ENCODE measurements at regions not wholly inside any gene's neighbourhood (a gene's known extent, or its start where the extent isn't known, plus 50 kb on each side); places are given as distances from the start of the nearest gene placed in this dataset.

DNA sequence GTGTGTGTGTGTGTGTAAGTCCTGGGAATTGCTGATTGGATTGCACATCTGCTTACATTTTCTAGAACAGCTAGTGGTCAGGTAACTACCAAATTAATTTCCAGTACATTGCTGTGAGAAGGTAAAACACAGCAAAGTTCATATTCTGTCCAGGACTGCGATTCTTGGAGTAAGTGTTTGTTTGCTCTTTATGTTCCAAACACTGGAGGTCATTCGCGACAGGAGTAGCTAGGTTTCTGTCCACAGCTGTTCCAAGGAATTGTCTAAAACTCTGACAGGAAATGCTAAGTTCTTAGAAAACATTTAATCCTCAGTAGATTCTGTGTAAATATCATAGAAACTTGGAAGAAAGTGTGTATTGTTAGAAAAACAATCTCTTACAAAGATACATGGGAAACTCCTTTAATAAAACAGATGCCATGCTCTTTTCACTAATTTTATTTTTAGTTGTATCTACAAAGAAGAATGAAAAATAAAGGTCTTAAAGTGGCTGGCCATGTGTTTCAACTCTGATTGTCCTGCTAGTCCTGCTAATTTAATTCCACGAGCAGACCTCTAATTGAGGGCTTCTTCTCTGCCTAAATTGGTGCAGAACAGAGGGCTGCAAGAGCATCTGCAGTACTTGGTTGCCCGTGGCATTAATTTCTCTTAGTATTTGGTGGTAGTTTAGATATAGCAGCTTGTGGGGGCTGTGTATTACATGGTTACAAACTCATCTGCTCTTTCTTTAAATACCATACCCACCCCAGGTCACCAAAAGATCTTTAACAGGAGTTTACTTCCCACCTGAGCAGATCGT is 464.5 kb downstream of the RASEF start:
- no peak for DNase-seq

DNA sequence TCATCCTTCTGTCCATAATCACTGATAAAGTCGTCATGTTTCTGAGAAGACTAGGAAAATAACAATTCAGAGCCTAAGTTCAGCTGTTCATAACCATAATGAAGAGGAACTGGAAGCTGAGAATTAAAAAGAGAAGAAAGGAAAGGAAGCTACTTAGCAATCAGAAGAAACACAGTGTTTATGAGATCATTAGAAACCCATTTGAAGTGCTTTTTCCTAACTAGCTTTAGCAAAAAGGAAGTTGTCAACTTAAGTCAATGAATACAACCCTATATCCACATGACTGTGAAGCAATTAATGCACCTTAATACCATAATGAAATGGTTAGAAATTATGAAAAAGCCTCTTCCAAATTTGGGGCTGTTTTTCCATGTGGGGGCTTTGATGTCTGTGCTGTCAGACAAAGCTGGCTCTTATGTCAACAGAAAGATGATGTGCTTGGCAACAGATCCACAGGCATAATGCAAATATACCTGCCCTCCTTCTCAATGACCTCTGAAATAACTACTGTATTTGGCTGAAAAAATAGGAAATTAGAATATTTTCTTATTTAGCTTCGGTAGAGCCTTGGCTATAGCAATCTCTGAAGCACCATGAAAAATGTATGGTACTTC is 463.5 kb downstream of the RASEF start:
- no peak for DNase-seq

GRCh38 chr9:82600536-82601292 is 462.2 kb downstream of the RASEF start:
- no peak for DNase-seq

GRCh38 chr9:82601293-82601771 is 461.6 kb downstream of the RASEF start:
- DNase-seq = no peak

DNA sequence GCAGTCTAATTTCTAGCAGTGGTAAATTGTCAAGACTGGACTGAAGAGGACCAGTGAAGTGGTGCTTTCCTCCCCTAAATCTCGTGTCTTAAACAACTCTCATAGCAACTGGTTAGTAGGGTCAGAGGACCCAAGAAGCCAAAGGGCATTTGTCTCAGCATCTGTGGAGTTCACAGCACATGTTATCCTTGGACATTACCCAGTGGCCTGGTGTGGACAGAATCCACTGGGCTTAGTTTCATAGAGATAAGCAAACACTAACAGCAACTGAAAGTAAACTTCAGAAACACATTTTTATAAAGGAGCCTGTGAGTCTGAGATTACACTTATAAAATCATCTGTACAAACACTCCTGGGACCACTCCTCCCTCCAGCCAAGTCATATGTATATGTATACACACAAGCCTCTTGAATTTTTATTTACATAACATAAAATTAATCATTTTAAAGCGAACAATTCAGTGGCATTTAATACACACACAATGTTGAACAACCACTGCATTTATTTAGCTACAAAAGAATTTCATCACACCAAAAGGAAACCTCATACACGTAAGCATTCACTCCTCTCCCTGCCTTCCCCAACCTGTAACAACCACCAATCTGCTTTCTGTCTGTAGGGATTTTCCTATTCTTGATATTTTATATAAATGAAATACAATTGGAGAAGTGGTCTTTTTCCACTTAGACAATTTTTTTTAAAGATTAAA is 457.8 kb downstream of the RASEF start:
- no peak for DNase-seq

- DNase-seq = no peak
Observed at GRCh38 chr9:82605657-82606031, 457.3 kb downstream of the RASEF start.

DNA sequence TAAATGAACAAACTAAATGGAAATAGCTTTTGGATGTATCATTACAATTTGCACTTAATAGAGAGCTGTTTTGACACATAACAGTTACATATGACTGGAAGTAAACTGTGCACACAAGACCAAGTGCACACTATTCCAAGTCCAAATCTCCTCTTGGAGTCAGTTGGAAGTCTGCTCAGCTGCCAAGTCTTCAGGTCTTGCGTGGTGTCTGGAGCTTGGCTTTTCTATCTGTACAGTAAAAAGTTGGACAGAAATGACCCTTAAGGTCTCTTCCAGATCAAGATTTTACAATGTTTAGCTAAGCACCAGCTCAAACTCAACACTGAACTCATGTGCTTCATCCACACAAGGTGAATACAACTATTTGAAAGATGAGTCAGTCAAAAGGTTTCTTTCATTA is 456.9 kb downstream of the RASEF start:
- no peak for DNase-seq

DNA sequence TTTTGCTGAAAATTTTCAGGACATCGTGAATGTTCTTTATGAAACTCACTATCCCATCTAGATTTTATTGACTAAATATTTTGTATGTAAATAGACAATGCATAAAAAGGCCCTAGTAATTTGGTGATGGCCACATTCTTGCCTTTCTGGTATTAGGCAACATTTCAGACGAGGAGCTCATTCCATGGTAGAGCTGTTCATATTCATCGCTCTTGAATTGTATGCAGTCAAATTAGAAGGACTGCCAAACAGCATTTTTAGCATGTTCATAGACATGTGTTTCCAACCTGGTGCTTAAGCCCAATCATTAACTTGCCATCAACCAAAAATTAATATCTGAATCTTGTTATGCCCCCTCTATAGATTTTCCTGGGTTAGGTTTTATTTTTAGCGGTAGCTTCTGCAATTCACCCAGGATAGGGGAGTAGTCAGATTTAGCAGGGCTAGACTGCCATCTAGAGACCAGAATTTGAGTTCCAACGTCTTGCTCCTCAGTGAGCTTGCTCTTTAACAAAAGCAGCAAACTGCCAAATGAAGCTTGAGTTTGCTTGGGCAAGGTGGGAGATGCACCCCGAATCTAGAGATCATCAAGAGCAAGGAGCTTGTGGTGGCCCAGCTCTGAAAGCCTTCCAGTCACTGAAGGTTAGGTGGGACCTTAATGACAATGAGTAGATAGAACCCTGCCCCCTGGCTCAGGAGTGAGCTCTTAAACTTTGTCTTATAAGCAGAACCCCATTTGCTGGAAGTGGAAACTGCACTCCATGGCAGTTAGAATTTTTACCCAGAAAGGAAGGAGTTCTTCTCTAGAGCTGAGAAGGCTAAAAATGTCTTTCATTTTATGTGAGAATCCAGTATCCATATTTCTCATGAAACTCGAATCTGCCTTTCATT is 456.2 kb downstream of the RASEF start:
- peak; percentile 5 to 8 for DNase-seq

DNA sequence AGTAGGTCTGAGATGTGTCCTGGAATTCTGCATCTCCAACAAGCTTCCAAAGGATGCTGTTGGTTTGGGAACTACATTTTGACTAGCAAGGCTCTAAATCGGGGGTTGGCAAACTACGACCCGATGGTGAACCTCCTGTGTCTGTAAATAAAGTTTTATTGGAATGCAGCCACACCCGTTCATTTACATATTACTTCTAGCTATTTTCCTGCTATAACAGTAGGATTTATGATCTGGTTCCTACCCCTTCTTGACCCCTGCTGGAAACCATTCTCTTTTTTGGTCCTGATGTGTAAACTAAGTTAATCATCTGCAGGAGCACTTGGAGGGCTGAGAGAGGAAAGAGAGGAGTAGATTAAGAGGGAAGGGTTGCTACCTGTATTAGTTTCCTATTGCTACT is 454.5 kb downstream of the RASEF start:
- no peak for DNase-seq

DNA sequence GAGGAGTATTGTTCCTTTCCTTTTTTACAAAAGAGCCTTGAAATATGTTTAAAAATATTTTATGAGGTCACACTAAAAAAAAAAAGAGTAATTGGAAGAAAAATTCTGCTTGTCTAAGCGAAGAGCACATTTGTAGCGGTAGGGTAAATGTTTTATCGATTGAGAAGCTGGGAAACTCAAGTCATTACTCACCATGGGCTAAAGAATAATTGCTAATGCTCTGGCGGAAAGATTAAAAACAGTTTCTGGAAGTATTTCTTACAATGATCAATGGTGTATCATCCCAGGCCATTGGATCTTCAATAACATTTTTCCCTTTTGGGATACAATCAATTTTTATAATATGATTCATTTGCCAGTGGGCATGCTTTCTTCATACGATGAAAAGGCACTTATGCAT is 450.0 kb downstream of the RASEF start:
- no peak for DNase-seq

DNA sequence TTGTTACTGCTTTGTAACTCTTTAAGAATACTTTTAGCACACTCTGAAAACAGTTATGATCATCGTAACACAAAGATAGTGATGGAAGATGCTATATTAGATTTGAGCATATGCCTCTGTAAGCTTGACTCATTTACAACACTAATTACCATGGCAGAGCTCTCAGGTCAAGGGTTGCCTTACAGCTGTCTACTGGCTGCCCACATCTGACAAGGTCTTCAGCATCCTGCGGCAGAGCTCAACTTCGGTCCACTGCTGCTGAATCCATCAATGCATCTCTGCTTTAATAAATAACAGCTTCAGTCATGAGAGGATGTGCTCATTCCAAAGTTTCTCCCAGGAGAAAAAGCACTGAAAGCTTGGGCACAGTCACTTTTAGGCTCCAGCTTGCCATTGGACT is 449.4 kb downstream of the RASEF start:
- DNase-seq = no peak

GRCh38 chr9:82616545-82616944 is 446.4 kb downstream of the RASEF start:
- DNase-seq = no peak

DNA sequence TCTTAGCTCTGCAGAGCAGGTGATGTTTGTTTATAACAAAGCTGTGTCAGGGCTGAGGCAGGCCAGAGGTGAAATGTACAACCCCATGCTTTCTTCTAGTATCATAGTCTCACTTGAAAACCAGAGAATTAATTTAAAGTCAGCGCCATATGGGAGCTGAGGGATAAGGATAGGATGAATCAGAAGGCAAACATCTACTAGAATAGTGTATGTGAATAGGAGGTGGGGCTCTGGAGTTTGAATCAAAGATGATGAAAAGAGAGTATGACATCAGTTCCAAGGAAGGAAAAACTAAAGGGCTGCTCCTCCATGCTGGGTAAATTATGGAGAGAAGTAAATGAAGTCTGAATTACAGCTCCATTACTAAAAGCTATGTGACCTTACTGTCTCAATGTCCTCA is 441.5 kb downstream of the RASEF start:
- DNase-seq = no peak

GRCh38 chr9:82637368-82637767 is 425.6 kb downstream of the RASEF start:
- no peak for DNase-seq

DNA sequence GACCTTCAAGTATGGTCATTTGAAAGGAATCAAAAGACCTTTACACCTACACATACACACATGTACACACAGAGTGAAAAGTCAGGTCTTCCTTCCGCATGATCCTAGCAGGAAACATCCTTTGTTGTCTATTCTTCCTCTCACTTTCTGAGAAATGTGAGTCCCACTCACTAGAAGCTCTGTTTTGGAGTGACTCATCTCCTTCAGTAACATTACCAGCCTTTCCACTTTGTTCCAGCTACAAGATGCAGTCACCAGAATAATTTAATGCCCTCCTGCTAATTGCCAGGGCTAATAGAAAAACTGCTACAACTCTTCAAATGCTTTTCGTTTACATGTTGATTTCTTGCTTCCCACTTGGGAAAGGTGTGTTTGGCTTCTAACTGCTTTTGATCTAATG is 417.3 kb downstream of the RASEF start:
- DNase-seq = no peak

- DNase-seq = no peak
Observed at GRCh38 chr9:82650368-82650767, 412.6 kb downstream of the RASEF start.

DNA sequence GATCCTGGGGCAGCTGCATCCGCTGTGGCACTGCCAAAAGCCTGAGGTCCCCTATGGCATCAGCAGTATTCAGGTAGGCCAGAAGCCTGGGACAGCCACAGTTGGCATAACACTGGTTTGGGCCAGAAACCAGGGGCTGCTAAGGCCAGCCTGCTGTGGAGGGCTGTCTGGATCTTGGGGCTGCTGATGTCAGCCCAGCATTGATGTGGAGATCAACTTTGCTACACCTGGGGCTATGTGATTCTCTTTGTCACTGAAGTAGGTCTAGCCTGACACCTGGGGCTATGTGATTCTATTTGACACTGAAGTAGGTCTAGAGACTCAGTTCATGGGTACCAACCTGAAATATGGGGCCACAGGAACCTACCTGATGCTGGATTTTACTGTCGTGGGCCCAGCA is 411.5 kb downstream of the RASEF start:
- DNase-seq = no peak

DNA sequence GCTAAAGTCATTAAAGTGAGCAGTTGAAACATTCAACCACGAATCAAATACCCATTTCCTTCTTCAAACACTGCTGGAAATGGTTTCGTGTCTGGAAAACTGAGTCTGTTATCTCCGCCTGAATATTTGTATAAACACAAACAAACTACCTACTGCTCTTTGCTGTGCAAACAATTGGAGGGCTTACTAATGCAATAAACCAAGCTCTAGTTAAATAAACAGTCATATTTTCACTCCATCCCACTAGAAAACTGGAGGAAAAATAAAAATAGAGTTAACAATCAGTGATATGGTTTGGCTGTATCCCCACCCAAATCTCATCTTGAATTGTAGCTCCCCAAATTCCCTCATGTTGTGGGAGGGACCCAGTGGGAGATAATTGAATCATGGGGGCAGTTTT is 397.6 kb downstream of the RASEF start:
- DNase-seq = no peak

- DNase-seq = no peak
Observed at GRCh38 chr9:82668689-82669199, 394.2 kb downstream of the RASEF start.

DNA sequence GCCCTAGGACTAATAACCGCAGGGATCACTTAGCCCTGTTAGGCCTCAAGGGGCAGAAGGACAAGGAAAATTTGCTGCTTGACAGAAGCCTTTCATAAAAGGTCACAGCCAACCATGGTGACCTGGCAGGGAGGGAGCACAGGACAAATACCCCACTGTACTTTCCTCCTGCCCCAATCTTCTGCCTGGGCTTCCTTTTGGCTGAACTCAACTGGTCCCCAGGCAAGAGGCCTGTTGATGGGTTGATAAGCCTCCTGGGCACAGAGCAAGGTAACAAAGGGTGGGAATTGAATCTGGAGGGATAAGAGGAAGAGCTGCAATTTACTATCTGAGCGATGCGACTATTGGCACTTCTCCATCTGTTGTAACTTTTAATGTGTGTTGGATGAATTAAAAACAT is 392.9 kb downstream of the RASEF start:
- DNase-seq = no peak

GRCh38 chr9:82670726-82671125 is 392.2 kb downstream of the RASEF start:
- no peak for DNase-seq

DNA sequence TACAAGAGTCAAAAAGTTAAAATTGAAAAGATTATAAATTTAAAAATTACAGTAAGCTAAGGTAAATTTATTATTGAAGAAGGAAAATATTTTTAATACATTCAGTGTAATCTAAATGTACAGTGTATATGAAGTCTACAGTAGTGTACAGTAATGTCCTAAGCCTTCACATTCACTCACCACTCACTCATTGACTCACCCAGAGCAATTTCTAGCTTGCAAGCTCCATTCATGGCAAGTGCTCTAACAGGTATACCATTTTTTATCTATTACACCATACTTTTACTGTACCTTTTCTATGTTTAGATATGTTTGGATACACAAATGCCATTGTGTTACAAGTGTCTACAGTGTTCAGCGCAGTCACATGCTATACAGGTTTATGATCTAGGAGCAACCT is 389.7 kb downstream of the RASEF start:
- no peak for DNase-seq

Data from CD4-positive, alpha-beta T cell treated with Interferon alpha-2 for 1 hour (primary cell).